ENCODE measurements at regions not wholly inside any gene's neighbourhood (a gene's known extent, or its start where the extent isn't known, plus 50 kb on each side); places are given as distances from the start of the nearest gene placed in this dataset.
"Not testable (repeated sequence)": the region's sequence is repeated elsewhere in the genome, so short reads cannot be mapped to it uniquely, and the experiment has no call there.

DNA sequence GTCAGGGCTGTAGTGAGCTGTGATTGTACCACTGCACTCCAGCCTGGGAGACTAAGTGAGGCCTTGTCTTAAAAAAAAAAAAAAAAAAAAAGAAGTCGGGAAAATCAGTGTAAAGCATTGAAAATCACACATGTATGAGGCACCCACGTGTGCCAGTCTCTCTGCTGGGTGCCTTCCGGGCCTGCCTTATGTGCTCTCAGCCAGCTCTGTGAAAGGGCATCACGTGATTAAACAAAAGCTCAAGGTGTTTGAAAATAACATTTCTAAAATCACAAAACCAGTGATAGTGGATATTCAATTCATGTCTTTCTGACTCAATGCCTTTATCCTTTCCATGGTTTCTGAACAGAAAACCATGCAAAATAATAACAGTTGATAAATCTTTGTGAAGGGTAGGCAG, 125.2 kb upstream of the PALS2 start:
- Histone ChIP-seq H3K4me3 (ENCODE audit: low read length) (no peak overlapping the region), H3K27ac (ENCODE audit: low read depth, low read length) (no peak overlapping the region), H3K4me1 (ENCODE audit: control insufficient read depth in 2 of 2, insufficient read depth in 2 of 2, low read length in 2 of 2) (peaks cover 0 to 4% of the 10 kb centered on the region in 2 donors), H3K36me3 (ENCODE audit: control insufficient read depth in 2 of 3, insufficient read depth in 3 of 3, low read length in 3 of 3) (no peaks in the 10 kb centered on the region), H3K27me3 (ENCODE audit: control insufficient read depth in 2 of 2, insufficient read depth in 2 of 2, low read length in 2 of 2) (no peaks in the 10 kb centered on the region), H3K9me3 (ENCODE audit: control insufficient read depth in 2 of 3, low read length in 3 of 3) (no peaks in the 10 kb centered on the region)
- intact Hi-C loops (cut with micrococcal nuclease): no loop called here
- peaks cover 0 to 3% (median 0%) of the 10 kb centered on the region in 7 donors for H3K4me1 Mint-ChIP-seq
- ATAC-seq (no peak), DNase-seq (no peak)
- H3K36me3 Mint-ChIP-seq: peaks cover 0 to 5% (median 3%) of the 10 kb centered on the region in 5 donors
- H3K9me3 Mint-ChIP-seq: peaks cover 0 to 4% (median 0%) of the 10 kb centered on the region in 11 donors
- CTCF ChIA-PET: no interaction called here
- H3K27me3 Mint-ChIP-seq: peaks cover 2 to 15% (median 6%) of the 10 kb centered on the region in 5 donors
- no peak overlapping the region for H3K4me3 Mint-ChIP-seq
- POLR2A ChIA-PET: no interaction called here
- H3K27ac Mint-ChIP-seq: no peak overlapping the region

DNA sequence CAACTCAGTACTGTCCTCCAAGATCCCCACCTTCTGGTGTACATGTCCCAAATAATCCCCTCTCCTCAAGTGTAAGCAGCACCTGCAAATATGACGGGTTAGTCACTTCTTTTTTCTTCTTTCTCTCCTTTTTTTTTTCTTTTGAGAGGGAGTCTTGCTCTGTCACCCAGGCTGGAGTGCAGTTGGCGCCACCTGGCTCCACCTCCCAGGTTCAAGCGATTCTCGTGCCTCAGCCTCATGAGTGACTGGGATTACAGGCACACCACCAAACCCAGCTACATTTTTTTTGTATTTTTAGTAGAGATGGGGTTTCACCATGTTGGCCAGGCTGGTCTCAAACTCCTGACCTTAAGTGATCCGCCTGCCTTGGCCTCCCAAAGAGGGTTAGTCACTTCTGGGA, 123.8 kb upstream of the PALS2 start:
- H3K4me3 Mint-ChIP-seq; H3K36me3 Mint-ChIP-seq; H3K4me1 ChIP-seq (ENCODE audit: control insufficient read depth in 2 of 2, insufficient read depth in 2 of 2, low read length in 2 of 2); H3K27ac Mint-ChIP-seq; intact Hi-C loops (cut with micrococcal nuclease); POLR2A ChIA-PET; CTCF ChIA-PET; H3K4me3 ChIP-seq (ENCODE audit: low read length); H3K27me3 ChIP-seq (ENCODE audit: control insufficient read depth in 2 of 2, insufficient read depth in 2 of 2, low read length in 2 of 2); DNase-seq; H3K36me3 ChIP-seq (ENCODE audit: control insufficient read depth in 2 of 3, insufficient read depth in 3 of 3, low read length in 3 of 3); H3K9me3 ChIP-seq (ENCODE audit: control insufficient read depth in 2 of 3, low read length in 3 of 3); ATAC-seq; H3K27ac ChIP-seq (ENCODE audit: low read depth, low read length); H3K4me1 Mint-ChIP-seq; H3K9me3 Mint-ChIP-seq: not testable (repeated sequence)
- peaks cover 2 to 13% (median 9%) of the 10 kb centered on the region in 5 donors for H3K27me3 Mint-ChIP-seq

DNA sequence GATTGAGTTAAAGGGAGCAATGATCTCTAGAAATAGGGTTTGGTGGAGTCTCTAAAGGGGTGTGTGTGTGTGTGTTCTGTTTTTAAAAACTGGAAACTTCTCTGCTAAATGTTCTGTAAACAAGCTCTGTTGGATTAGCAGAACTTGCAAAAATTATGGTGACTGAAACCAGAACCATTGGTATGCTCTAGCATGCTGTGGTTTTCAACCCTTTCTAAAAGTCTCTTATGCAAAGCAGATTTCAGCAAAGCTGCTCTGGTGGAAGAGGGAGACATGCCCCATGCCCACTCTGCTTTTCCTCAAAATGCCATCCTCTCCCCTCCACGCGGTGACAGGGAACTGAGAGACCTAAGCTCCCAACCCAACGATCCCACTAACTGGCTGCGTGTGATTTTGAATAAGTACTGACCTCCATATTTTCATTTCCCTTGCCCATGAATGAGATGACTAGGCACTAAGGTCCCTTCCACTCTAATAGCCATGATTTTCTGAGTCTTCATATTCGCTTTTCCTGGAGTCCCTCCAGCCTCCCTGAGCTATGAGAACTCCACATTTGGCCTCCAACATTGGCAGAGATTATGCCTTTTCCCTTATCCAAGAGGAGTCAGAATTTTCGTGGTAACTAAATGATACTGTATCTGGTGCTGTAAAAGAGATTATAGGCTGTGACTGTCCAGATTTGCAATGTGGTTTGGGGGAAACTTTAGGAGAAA, 117.3 kb upstream of the PALS2 start:
- intact Hi-C loops (cut with micrococcal nuclease): no loop called here
- ATAC-seq: no peak
- Mint-ChIP-seq H3K4me3 (no peak overlapping the region), H3K9me3 (peaks cover 0 to 2% (median 0%) of the 10 kb centered on the region in 11 donors), H3K36me3 (no peaks in the 10 kb centered on the region), H3K27ac (no peak overlapping the region), H3K27me3 (peaks cover 5 to 14% (median 6%) of the 10 kb centered on the region in 5 donors), H3K4me1 (no peaks in the 10 kb centered on the region)
- Histone ChIP-seq H3K9me3 (ENCODE audit: control insufficient read depth in 2 of 3, low read length in 3 of 3) (no peaks in the 10 kb centered on the region), H3K4me3 (ENCODE audit: low read length) (no peak overlapping the region), H3K27ac (ENCODE audit: low read depth, low read length) (no peak overlapping the region), H3K4me1 (ENCODE audit: control insufficient read depth in 2 of 2, insufficient read depth in 2 of 2, low read length in 2 of 2) (no peaks in the 10 kb centered on the region), H3K27me3 (ENCODE audit: control insufficient read depth in 2 of 2, insufficient read depth in 2 of 2, low read length in 2 of 2) (no peaks in the 10 kb centered on the region), H3K36me3 (ENCODE audit: control insufficient read depth in 2 of 3, insufficient read depth in 3 of 3, low read length in 3 of 3) (no peaks in the 10 kb centered on the region)
- ChIA-PET POLR2A (interaction anchor here (0.7 kb wide), 1 partner anchor 143 kb away, joined by 3 read pairs; no protein-coding TSS in a partner anchor), CTCF (no interaction called here)
- no peak for DNase-seq

DNA sequence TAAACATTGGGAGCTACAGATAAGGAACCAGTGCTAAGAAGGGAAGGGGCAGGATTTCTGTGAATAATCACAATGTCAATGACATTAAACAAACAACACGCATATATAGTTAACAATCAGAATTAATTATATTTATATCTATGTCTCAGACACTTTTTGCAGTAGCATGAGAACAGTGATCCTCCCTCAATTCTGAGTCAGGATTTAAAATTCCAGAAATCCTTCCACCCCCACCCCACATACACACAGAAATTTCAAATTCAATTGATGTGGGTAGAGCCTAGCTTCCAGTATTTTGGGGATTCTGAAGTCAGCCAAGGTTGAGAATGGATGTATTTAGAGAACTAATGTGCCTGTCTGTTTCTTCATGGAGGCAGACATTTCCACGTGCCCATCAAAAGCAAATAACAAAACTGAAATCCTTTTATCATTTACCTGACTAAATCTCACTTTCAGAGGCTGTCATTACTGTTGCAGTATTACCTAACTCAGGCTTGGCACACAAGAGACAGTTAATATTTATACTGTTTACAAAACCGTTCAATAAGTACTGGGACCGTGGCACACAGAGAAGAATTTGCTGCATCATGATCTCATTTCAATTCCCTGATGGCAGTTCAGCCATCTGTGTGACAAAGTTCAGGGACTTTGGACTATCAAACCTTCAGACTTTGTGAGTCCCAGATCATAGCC, 116.6 kb upstream of the PALS2 start:
- POLR2A ChIA-PET: no interaction called here
- Histone ChIP-seq H3K27ac (ENCODE audit: low read depth, low read length) (no peak overlapping the region), H3K27me3 (ENCODE audit: control insufficient read depth in 2 of 2, insufficient read depth in 2 of 2, low read length in 2 of 2) (no peaks in the 10 kb centered on the region), H3K36me3 (ENCODE audit: control insufficient read depth in 2 of 3, insufficient read depth in 3 of 3, low read length in 3 of 3) (no peaks in the 10 kb centered on the region), H3K4me1 (ENCODE audit: control insufficient read depth in 2 of 2, insufficient read depth in 2 of 2, low read length in 2 of 2) (no peaks in the 10 kb centered on the region), H3K4me3 (ENCODE audit: low read length) (no peak overlapping the region), H3K9me3 (ENCODE audit: control insufficient read depth in 2 of 3, low read length in 3 of 3) (no peaks in the 10 kb centered on the region)
- CTCF ChIA-PET: no interaction called here
- intact Hi-C loops (cut with micrococcal nuclease): no loop called here
- peaks cover 0 to 2% (median 0%) of the 10 kb centered on the region in 11 donors for H3K9me3 Mint-ChIP-seq
- peaks cover 5 to 14% (median 6%) of the 10 kb centered on the region in 5 donors for H3K27me3 Mint-ChIP-seq
- DNase-seq (no peak), ATAC-seq (no peak)
- no peaks in the 10 kb centered on the region for H3K4me1 Mint-ChIP-seq
- no peak overlapping the region for H3K4me3 Mint-ChIP-seq
- H3K36me3 Mint-ChIP-seq: no peaks in the 10 kb centered on the region
- H3K27ac Mint-ChIP-seq: no peak overlapping the region

DNA sequence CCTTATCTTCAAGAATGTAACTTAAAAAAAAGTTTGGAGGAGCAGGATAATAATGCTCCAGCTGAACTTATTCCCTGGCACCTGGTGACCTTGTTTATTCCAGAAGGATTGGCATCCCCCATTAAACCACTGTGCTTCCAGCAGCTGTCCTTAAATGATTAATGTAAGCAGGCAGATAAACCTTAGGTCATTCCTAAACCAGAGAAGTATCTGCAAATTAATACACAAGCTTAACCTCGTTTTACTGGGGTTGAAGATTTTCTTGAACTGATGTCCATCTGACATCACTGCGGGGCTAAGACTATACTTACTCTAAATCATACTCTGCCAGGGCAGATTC, 116.1 kb upstream of the PALS2 start:
- no peak overlapping the region for H3K27ac ChIP-seq (ENCODE audit: low read depth, low read length)
- peaks cover 5 to 14% (median 6%) of the 10 kb centered on the region in 5 donors for H3K27me3 Mint-ChIP-seq
- peaks cover 0 to 2% (median 0%) of the 10 kb centered on the region in 11 donors for H3K9me3 Mint-ChIP-seq
- ChIA-PET POLR2A (no interaction called here), CTCF (no interaction called here)
- H3K27me3 ChIP-seq (ENCODE audit: control insufficient read depth in 2 of 2, insufficient read depth in 2 of 2, low read length in 2 of 2): no peaks in the 10 kb centered on the region
- no peaks in the 10 kb centered on the region for H3K9me3 ChIP-seq (ENCODE audit: control insufficient read depth in 2 of 3, low read length in 3 of 3)
- intact Hi-C loops (cut with micrococcal nuclease): no loop called here
- H3K4me3 ChIP-seq (ENCODE audit: low read length): no peak overlapping the region
- no peak overlapping the region for H3K27ac Mint-ChIP-seq
- no peak for DNase-seq
- H3K36me3 Mint-ChIP-seq: no peaks in the 10 kb centered on the region
- H3K4me1 ChIP-seq (ENCODE audit: control insufficient read depth in 2 of 2, insufficient read depth in 2 of 2, low read length in 2 of 2): no peaks in the 10 kb centered on the region
- no peak overlapping the region for H3K4me3 Mint-ChIP-seq
- H3K36me3 ChIP-seq (ENCODE audit: control insufficient read depth in 2 of 3, insufficient read depth in 3 of 3, low read length in 3 of 3): no peaks in the 10 kb centered on the region
- ATAC-seq: no peak
- no peaks in the 10 kb centered on the region for H3K4me1 Mint-ChIP-seq

DNA sequence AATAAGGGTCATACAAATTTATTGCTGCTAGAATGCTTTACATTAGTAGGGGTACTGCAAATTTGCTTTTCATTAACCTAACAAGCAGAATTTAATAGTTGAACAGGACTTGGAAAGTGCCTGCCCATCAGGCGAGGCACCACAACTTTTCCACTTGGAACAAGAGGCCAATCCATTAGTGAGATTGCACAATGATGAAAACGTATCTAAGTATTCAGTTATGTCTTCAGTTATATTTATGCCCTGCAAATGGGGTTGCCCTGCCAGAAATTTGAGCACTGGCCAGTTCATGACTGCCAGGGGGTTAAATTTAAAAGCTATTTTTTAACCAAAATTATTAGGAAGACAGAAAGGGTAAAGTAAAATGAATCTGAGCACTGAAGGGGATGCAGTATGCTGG, 111.1 kb upstream of the PALS2 start:
- peaks cover 0 to 21% (median 5%) of the 10 kb centered on the region in 5 donors for H3K27me3 Mint-ChIP-seq
- intact Hi-C loops (cut with micrococcal nuclease): no loop called here
- POLR2A ChIA-PET: no interaction called here
- no peak overlapping the region for H3K27ac Mint-ChIP-seq
- H3K27ac ChIP-seq (ENCODE audit: low read depth, low read length): no peak overlapping the region
- ATAC-seq (no peak), DNase-seq (no peak)
- H3K36me3 Mint-ChIP-seq: no peaks in the 10 kb centered on the region
- no peaks in the 10 kb centered on the region for H3K27me3 ChIP-seq (ENCODE audit: control insufficient read depth in 2 of 2, insufficient read depth in 2 of 2, low read length in 2 of 2)
- no peaks in the 10 kb centered on the region for H3K4me1 Mint-ChIP-seq
- H3K9me3 Mint-ChIP-seq: no peaks in the 10 kb centered on the region
- H3K4me3 Mint-ChIP-seq: no peak overlapping the region
- no peaks in the 10 kb centered on the region for H3K4me1 ChIP-seq (ENCODE audit: control insufficient read depth in 2 of 2, insufficient read depth in 2 of 2, low read length in 2 of 2)
- H3K9me3 ChIP-seq (ENCODE audit: control insufficient read depth in 2 of 3, low read length in 3 of 3): no peaks in the 10 kb centered on the region
- no peak overlapping the region for H3K4me3 ChIP-seq (ENCODE audit: low read length)
- CTCF ChIA-PET: no interaction called here
- no peaks in the 10 kb centered on the region for H3K36me3 ChIP-seq (ENCODE audit: control insufficient read depth in 2 of 3, insufficient read depth in 3 of 3, low read length in 3 of 3)

DNA sequence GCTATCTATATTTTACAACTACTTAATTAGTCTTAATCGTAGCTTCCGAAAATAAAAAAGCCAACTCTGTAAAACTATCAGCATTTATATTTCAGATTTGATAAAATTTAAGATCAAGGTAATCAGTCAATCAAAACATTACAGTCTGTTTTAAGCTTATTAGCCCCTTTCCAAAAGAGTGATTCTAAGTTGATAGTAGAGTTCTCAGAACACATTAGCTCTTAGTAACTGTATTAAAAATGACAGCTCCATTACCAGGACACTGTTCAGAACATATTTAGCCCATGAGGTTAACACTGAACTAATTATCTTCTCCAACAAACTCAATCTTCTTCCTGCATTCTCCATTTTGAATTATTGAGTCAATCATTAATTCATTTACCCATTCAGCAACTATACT, 110.3 kb upstream of the PALS2 start:
- H3K27ac Mint-ChIP-seq: no peak overlapping the region
- Histone ChIP-seq H3K9me3 (ENCODE audit: control insufficient read depth in 2 of 3, low read length in 3 of 3) (no peaks in the 10 kb centered on the region), H3K36me3 (ENCODE audit: control insufficient read depth in 2 of 3, insufficient read depth in 3 of 3, low read length in 3 of 3) (no peaks in the 10 kb centered on the region), H3K4me3 (ENCODE audit: low read length) (no peak overlapping the region), H3K27me3 (ENCODE audit: control insufficient read depth in 2 of 2, insufficient read depth in 2 of 2, low read length in 2 of 2) (no peaks in the 10 kb centered on the region), H3K4me1 (ENCODE audit: control insufficient read depth in 2 of 2, insufficient read depth in 2 of 2, low read length in 2 of 2) (no peaks in the 10 kb centered on the region), H3K27ac (ENCODE audit: low read depth, low read length) (no peak overlapping the region)
- ChIA-PET POLR2A (no interaction called here), CTCF (no interaction called here)
- H3K9me3 Mint-ChIP-seq: no peaks in the 10 kb centered on the region
- ATAC-seq (no peak), DNase-seq (no peak)
- peaks cover 0 to 21% (median 5%) of the 10 kb centered on the region in 5 donors for H3K27me3 Mint-ChIP-seq
- no peaks in the 10 kb centered on the region for H3K36me3 Mint-ChIP-seq
- no peaks in the 10 kb centered on the region for H3K4me1 Mint-ChIP-seq
- intact Hi-C loops (cut with micrococcal nuclease): no loop called here
- no peak overlapping the region for H3K4me3 Mint-ChIP-seq

Data from naive thymus-derived CD4-positive, alpha-beta T cell (primary cell).